Thoracic aorta (tissue), 2 donors: ENCODE measurements at regions not wholly inside any gene's neighbourhood (a gene's known extent, or its start where the extent isn't known, plus 50 kb on each side); places are given as distances from the start of the nearest gene placed in this dataset.

Experiments used
- ATAC-seq: fragments of 150-250 bp; one replicate; pipeline ENCODE4 v1.8.0; 2017; ENCODE audit warnings: low read depth; ENCODE audit not compliant: insufficient number of reproducible peaks, low FRiP score
- DNase-seq: peaks from one replicate; pipeline ENCODE4 v3.0.0-alpha.2; 2020; ENCODE audit warnings: low spot score
- H3K27ac ChIP-seq, 2 donors: fragments of 200-600 bp; sonication (generic); 1 replicate in 1 of 2; 2 replicates in 1 of 2; pipeline ENCODE4 v1.5.1; 2016; ENCODE audit warnings: mild to moderate bottlenecking in 2 of 2, moderate library complexity in 2 of 2
- H3K27me3 ChIP-seq: fragments of 200-600 bp; sonication (generic); replicated peaks from 2 replicates; pipeline ENCODE4 v1.6.0; 2016; ENCODE audit warnings: mild to moderate bottlenecking; ENCODE audit not compliant: insufficient read depth
- H3K36me3 ChIP-seq: fragments of 200-600 bp; sonication (generic); one replicate; pipeline ENCODE4 v1.5.1; 2016
- H3K4me1 ChIP-seq, 2 donors: fragments of 200-600 bp; sonication (generic); 1 replicate in 1 of 2; 2 replicates in 1 of 2; pipeline versions ENCODE4 v1.5.1 to v1.6.0; 2016; ENCODE audit warnings: low read depth in 2 of 2, mild to moderate bottlenecking in 1 of 2; ENCODE audit not compliant: control insufficient read depth in 1 of 2
- H3K4me3 ChIP-seq: fragments of 200-600 bp; sonication (generic); 2 replicates; pipeline ENCODE4 v1.5.1; 2016; ENCODE audit warnings: mild to moderate bottlenecking
- H3K9me3 ChIP-seq: fragments of 200-600 bp; sonication (generic); 2 replicates; pipeline ENCODE4 v1.5.1; 2016
- CTCF ChIP-seq: fragments of 200-600 bp; sonication (generic); IDR thresholded peaks from one replicate; pipeline ENCODE4 v1.5.1; 2019; ENCODE audit warnings: antibody characterized with exemption

- DNase-seq (no peak), ATAC-seq (no peak)
- Histone ChIP-seq H3K27me3 (no peaks in the 10 kb centered on the region), H3K4me3 (no peak overlapping the region), H3K36me3 (no peaks in the 10 kb centered on the region), H3K27ac (no peak overlapping the region), H3K9me3 (no peaks in the 10 kb centered on the region), H3K4me1 (no peaks in the 10 kb centered on the region)
- no peak for TF ChIP-seq CTCF
These were observed 510.7 kb downstream of the RIT2 start for GRCh38 chr18:42604820-42605219.

GRCh38 chr18:42606886-42607495, 508.5 kb downstream of the RIT2 start:
- Histone ChIP-seq H3K27ac (no peak overlapping the region), H3K27me3 (no peaks in the 10 kb centered on the region), H3K9me3 (no peaks in the 10 kb centered on the region), H3K4me1 (no peaks in the 10 kb centered on the region), H3K4me3 (no peak overlapping the region), H3K36me3 (no peaks in the 10 kb centered on the region)
- ATAC-seq (no peak), DNase-seq (no peak)
- TF ChIP-seq CTCF: no peak

- TF ChIP-seq CTCF: no peak
- Histone ChIP-seq H3K27me3 (no peaks in the 10 kb centered on the region), H3K9me3 (no peaks in the 10 kb centered on the region), H3K4me1 (no peaks in the 10 kb centered on the region), H3K4me3 (no peak overlapping the region), H3K36me3 (no peaks in the 10 kb centered on the region), H3K27ac (no peak overlapping the region)
- DNase-seq (no peak), ATAC-seq (no peak)
These were observed 504.4 kb downstream of the RIT2 start for GRCh38 chr18:42611134-42611533.

- Histone ChIP-seq H3K4me3 (no peak overlapping the region), H3K9me3 (no peaks in the 10 kb centered on the region), H3K27ac (no peak overlapping the region), H3K4me1 (no peaks in the 10 kb centered on the region), H3K27me3 (no peaks in the 10 kb centered on the region), H3K36me3 (no peaks in the 10 kb centered on the region)
- ATAC-seq (no peak), DNase-seq (no peak)
- no peak for TF ChIP-seq CTCF
These were observed 500.7 kb downstream of the RIT2 start for GRCh38 chr18:42614619-42615293.

GRCh38 chr18:42617221-42617620, 498.3 kb downstream of the RIT2 start:
- ATAC-seq (no peak), DNase-seq (no peak)
- no peak for TF ChIP-seq CTCF
- no peaks in the 10 kb centered on the region for H3K36me3 ChIP-seq
- H3K4me3 ChIP-seq: no peak overlapping the region
- H3K27ac ChIP-seq: no peak overlapping the region
- H3K4me1 ChIP-seq: no peaks in the 10 kb centered on the region
- H3K27me3 ChIP-seq: no peaks in the 10 kb centered on the region
- no peaks in the 10 kb centered on the region for H3K9me3 ChIP-seq
